Endothelial cell of umbilical vein (primary cell): ENCODE measurements at regions not wholly inside any gene's neighbourhood (a gene's known extent, or its start where the extent isn't known, plus 50 kb on each side); places are given as distances from the start of the nearest gene placed in this dataset.

Source experiments
- CTCF ChIP-seq, 2 donors: IDR thresholded peaks; 1 replicate in 1 of 2; 2 replicates in 1 of 2; pipeline ENCODE4 v1.5.1; 2011; ENCODE audit warnings: low read length in 2 of 2, mild to moderate bottlenecking in 2 of 2, moderate library complexity in 2 of 2, control low read depth in 1 of 2, inconsistent platforms in 1 of 2, low read depth in 1 of 2; ENCODE audit not compliant: insufficient read depth in 1 of 2; ENCODE audit errors: extremely low read depth in 1 of 2
- EZH2 ChIP-seq: IDR thresholded peaks from 2 replicates; pipeline ENCODE4 v1.6.1; 2012; ENCODE audit warnings: borderline replicate concordance, low read depth, mild to moderate bottlenecking, moderate library complexity, low read length, inconsistent platforms; ENCODE audit not compliant: severe bottlenecking
- GATA2 ChIP-seq: IDR thresholded peaks from 2 replicates; pipeline ENCODE4 v1.7.0; 2011; ENCODE audit warnings: low read depth, mild to moderate bottlenecking, moderate library complexity, mixed read lengths, low read length; ENCODE audit not compliant: insufficient read length, insufficient read depth
- JUN ChIP-seq: IDR thresholded peaks from 2 replicates; pipeline ENCODE4 v1.6.1; 2011; ENCODE audit warnings: borderline replicate concordance, low read depth; ENCODE audit not compliant: insufficient read length, insufficient read depth
- MAX ChIP-seq: IDR thresholded peaks from 2 replicates; pipeline ENCODE4 v1.6.1; 2011; ENCODE audit not compliant: insufficient read depth, insufficient read length
- POLR2A ChIP-seq: IDR thresholded peaks from 2 replicates; pipeline ENCODE4 v1.6.1; 2012; ENCODE audit warnings: low read depth, mild to moderate bottlenecking, control low read depth, low read length
- POLR2AphosphoS5 ChIP-seq: IDR thresholded peaks from 2 replicates; pipeline ENCODE4 v1.6.1; 2012; ENCODE audit warnings: low read depth, mild to moderate bottlenecking, control low read depth, low read length, moderate library complexity; ENCODE audit not compliant: insufficient read depth

- TF ChIP-seq CTCF (IDR thresholded peaks at IDR 0.05; ENCODE audit: extremely low read depth in 1 of 2, insufficient read depth in 1 of 2, low read depth in 1 of 2, low read length in 2 of 2) (no peak), JUN (no peak), POLR2A (no peak), EZH2 (no peak), POLR2AphosphoS5 (no peak), MAX (no peak), GATA2 (no peak)
These were observed 238.4 kb upstream of the JUN start for GRCh38 chr1:59022199-59022598.
